HCT116 (cell line): ENCODE measurements at regions not wholly inside any gene's neighbourhood (a gene's known extent, or its start where the extent isn't known, plus 50 kb on each side); places are given as distances from the start of the nearest gene placed in this dataset.

Source experiments
- CBX3 ChIP-seq: IDR thresholded peaks from 2 replicates; pipeline ENCODE4 v1.6.1; 2012; ENCODE audit warnings: low read depth
- EGR1 ChIP-seq: IDR thresholded peaks from 2 replicates; pipeline ENCODE4 v1.6.1; 2012; ENCODE audit warnings: low read depth
- POLR2A ChIP-seq: IDR thresholded peaks from 2 replicates; pipeline ENCODE4 v1.7.0; 2011; ENCODE audit warnings: borderline replicate concordance; ENCODE audit not compliant: insufficient read depth, insufficient read length; ENCODE audit errors: extremely low read depth
- POLR2AphosphoS5 ChIP-seq: IDR thresholded peaks from 2 replicates; pipeline ENCODE4 v1.6.1; 2011; ENCODE audit warnings: mild to moderate bottlenecking, low read depth, low read length, moderate library complexity
- SIN3A ChIP-seq: IDR thresholded peaks from 2 replicates; pipeline ENCODE4 v1.6.1; 2012; ENCODE audit warnings: low read depth
- YY1 ChIP-seq: IDR thresholded peaks from 2 replicates; pipeline ENCODE4 v1.6.1; 2011; ENCODE audit warnings: low read length, low read depth, moderate library complexity, mild to moderate bottlenecking; ENCODE audit not compliant: insufficient replicate concordance; ENCODE audit errors: extremely low read depth
- ZFX ChIP-seq: fragments of 450-650 bp; IDR thresholded peaks from 2 replicates; pipeline ENCODE4 v1.6.1; 2017
- TF ChIP-seq, protein P1 (sequence below), 3 experiments: fragments of 200-600 bp in 1 of 3; sonication (generic) in 1 of 3; IDR thresholded peaks in 2 of 3; conservative IDR thresholded peaks in 1 of 3; 2 replicates each; pipeline ENCODE4 v1.5.1; 2012 to 2017; ENCODE audit warnings: low read depth in 2 of 3, low read length in 2 of 3, antibody characterized with exemption in 1 of 3, borderline replicate concordance in 1 of 3, control low read depth in 1 of 3, mild to moderate bottlenecking in 1 of 3, mixed read lengths in 1 of 3, mixed run types in 1 of 3, moderate library complexity in 1 of 3; ENCODE audit not compliant: insufficient read depth in 1 of 3

GRCh38 chr1:184214128-184214527, 162.6 kb downstream of the TSEN15 start:
- TF ChIP-seq CBX3: no peak
- no peak for TF ChIP-seq ZFX
- no peak for TF ChIP-seq POLR2AphosphoS5
- TF ChIP-seq YY1: no peak
- TF ChIP-seq, protein P1, sequence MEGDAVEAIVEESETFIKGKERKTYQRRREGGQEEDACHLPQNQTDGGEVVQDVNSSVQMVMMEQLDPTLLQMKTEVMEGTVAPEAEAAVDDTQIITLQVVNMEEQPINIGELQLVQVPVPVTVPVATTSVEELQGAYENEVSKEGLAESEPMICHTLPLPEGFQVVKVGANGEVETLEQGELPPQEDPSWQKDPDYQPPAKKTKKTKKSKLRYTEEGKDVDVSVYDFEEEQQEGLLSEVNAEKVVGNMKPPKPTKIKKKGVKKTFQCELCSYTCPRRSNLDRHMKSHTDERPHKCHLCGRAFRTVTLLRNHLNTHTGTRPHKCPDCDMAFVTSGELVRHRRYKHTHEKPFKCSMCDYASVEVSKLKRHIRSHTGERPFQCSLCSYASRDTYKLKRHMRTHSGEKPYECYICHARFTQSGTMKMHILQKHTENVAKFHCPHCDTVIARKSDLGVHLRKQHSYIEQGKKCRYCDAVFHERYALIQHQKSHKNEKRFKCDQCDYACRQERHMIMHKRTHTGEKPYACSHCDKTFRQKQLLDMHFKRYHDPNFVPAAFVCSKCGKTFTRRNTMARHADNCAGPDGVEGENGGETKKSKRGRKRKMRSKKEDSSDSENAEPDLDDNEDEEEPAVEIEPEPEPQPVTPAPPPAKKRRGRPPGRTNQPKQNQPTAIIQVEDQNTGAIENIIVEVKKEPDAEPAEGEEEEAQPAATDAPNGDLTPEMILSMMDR (IDR thresholded peaks at IDR 0.05 in 2 of 3, conservative IDR thresholded peaks at IDR 0.05 in 1 of 3; ENCODE audit: borderline replicate concordance in 1 of 3, insufficient read depth in 1 of 3, low read depth in 2 of 3, low read length in 2 of 3): no peak
- TF ChIP-seq EGR1: no peak
- no peak for TF ChIP-seq SIN3A
- no peak for TF ChIP-seq POLR2A
